Kidney (tissue), 13 donors: ENCODE measurements at regions not wholly inside any gene's neighbourhood (a gene's known extent, or its start where the extent isn't known, plus 50 kb on each side); places are given as distances from the start of the nearest gene placed in this dataset.

Experiments used
- DNase-seq, 5 donors: peaks; one replicate each; pipeline ENCODE4 v3.0.0-alpha.2; 2013 to 2020
- FAIRE-seq: peaks from 2 replicates; lab custom pipeline; 2012; peaks lifted over from hg19 to GRCh38; lab: Jason Lieb, UNC
- H3K27ac ChIP-seq, 2 donors: one replicate each; pipeline ENCODE4 v1.7.0; 2013; ENCODE audit warnings: low read depth in 2 of 2, low read length in 2 of 2, inconsistent platforms in 1 of 2
- H3K27me3 ChIP-seq: one replicate; pipeline ENCODE4 v1.7.1; 2013; ENCODE audit warnings: low read length, inconsistent platforms; ENCODE audit not compliant: control insufficient read depth, insufficient read depth
- H3K36me3 ChIP-seq, 3 donors: one replicate each; pipeline versions ENCODE4 v1.7.0 to v1.7.1; 2013; ENCODE audit warnings: low read length in 3 of 3, control low read depth in 1 of 3, inconsistent platforms in 1 of 3; ENCODE audit not compliant: insufficient read depth in 3 of 3, control insufficient read depth in 2 of 3
- H3K4me1 ChIP-seq, 3 donors: one replicate each; pipeline versions ENCODE4 v1.7.0 to v1.7.1; 2013; ENCODE audit warnings: low read length in 3 of 3, inconsistent platforms in 1 of 3, low read depth in 1 of 3; ENCODE audit not compliant: control insufficient read depth in 2 of 3, insufficient read depth in 2 of 3
- H3K4me3 ChIP-seq, 3 donors: one replicate each; pipeline versions ENCODE4 v1.7.0 to v1.8.1; 2013; ENCODE audit warnings: low read length in 3 of 3, control low read depth in 1 of 3, inconsistent platforms in 1 of 3
- H3K9ac ChIP-seq, 3 donors: one replicate each; pipeline versions ENCODE4 v1.7.0 to v1.7.1; 2013; ENCODE audit warnings: low read length in 3 of 3, control low read depth in 1 of 3, inconsistent platforms in 1 of 3
- H3K9me3 ChIP-seq, 3 donors: one replicate each; pipeline versions ENCODE4 v1.7.0 to v1.7.1; 2013; ENCODE audit warnings: low read length in 3 of 3, control low read depth in 1 of 3, inconsistent platforms in 1 of 3; ENCODE audit not compliant: control insufficient read depth in 2 of 3, insufficient read depth in 1 of 3
- CTCF ChIP-seq: IDR thresholded peaks from 3 replicates; pipeline ENCODE4 v1.5.1; 2012; ENCODE audit warnings: mild to moderate bottlenecking, moderate library complexity, borderline replicate concordance; ENCODE audit not compliant: insufficient read depth; ENCODE audit errors: extremely low read depth
- intact Hi-C: fragments of 100-400 bp; cut with DNase I; formaldehyde crosslinking; loops from one replicate; pipeline ENCODE4 v1.11.1; 2022
- donor health status: control.
- donor health status: control.
- donor health status: control.
- donor health status: control.
- donor health status: control.
- donor health status: DM: yes; HTN: yes; CAD: no.
- donor health status: Normal renal cell carcinoma (clear cell type).

GRCh38 chr13:104327211-104327610 is 1261.0 kb upstream of the SLC10A2 start:
- Histone ChIP-seq H3K4me3 (no peak overlapping the region), H3K36me3 (no peaks in the 10 kb centered on the region), H3K4me1 (no peaks in the 10 kb centered on the region), H3K27ac (no peak overlapping the region), H3K27me3 (no peaks in the 10 kb centered on the region), H3K9me3 (peaks cover 0 to 2% (median 0%) of the 10 kb centered on the region in 3 donors), H3K9ac (no peak overlapping the region)
- FAIRE-seq (no peak), DNase-seq (no peak)
- TF ChIP-seq CTCF = no peak
- intact Hi-C loops = no loop called here

- DNase-seq = peak in 2 of 5 donors; percentile 15 to 28
- Histone ChIP-seq H3K4me1 (no peaks in the 10 kb centered on the region), H3K36me3 (no peaks in the 10 kb centered on the region)
Observed at GRCh38 chr13:104326523-104326922, 1260.3 kb upstream of the SLC10A2 start.

GRCh38 chr13:104321756-104322155 is 1255.5 kb upstream of the SLC10A2 start:
- no peaks in the 10 kb centered on the region for H3K27me3 ChIP-seq
- no peaks in the 10 kb centered on the region for H3K4me1 ChIP-seq
- no peak overlapping the region for H3K27ac ChIP-seq
- intact Hi-C loops = no loop called here
- FAIRE-seq (no peak), DNase-seq (no peak)
- H3K4me3 ChIP-seq = no peak overlapping the region
- H3K9ac ChIP-seq = no peak overlapping the region
- H3K36me3 ChIP-seq = no peaks in the 10 kb centered on the region
- no peak for TF ChIP-seq CTCF
- H3K9me3 ChIP-seq = peaks cover 0 to 2% (median 0%) of the 10 kb centered on the region in 3 donors

More at GRCh38 chr13:104326523-104326922, 1260.3 kb upstream of the SLC10A2 start:
- Histone ChIP-seq H3K9ac (no peak overlapping the region), H3K9me3 (peaks cover 0 to 2% (median 0%) of the 10 kb centered on the region in 3 donors), H3K4me3 (no peak overlapping the region), H3K27me3 (no peaks in the 10 kb centered on the region), H3K27ac (no peak overlapping the region)
- no peak for FAIRE-seq
- intact Hi-C loops = no loop called here
- no peak for TF ChIP-seq CTCF

- no peaks in the 10 kb centered on the region for H3K36me3 ChIP-seq
- peak in 1 of 5 donors; percentile 21 for DNase-seq
- H3K9me3 ChIP-seq = peaks cover 0 to 2% (median 0%) of the 10 kb centered on the region in 3 donors
- no peaks in the 10 kb centered on the region for H3K27me3 ChIP-seq
- no peak overlapping the region for H3K27ac ChIP-seq
- H3K4me3 ChIP-seq = no peak overlapping the region
- no peak for TF ChIP-seq CTCF
- no peak overlapping the region for H3K9ac ChIP-seq
- no peaks in the 10 kb centered on the region for H3K4me1 ChIP-seq
- no peak for FAIRE-seq
- intact Hi-C loops = no loop called here
Observed at GRCh38 chr13:104320446-104320845, 1254.2 kb upstream of the SLC10A2 start.
